Body of pancreas (tissue), 4 donors: ENCODE measurements at regions not wholly inside any gene's neighbourhood (a gene's known extent, or its start where the extent isn't known, plus 50 kb on each side); places are given as distances from the start of the nearest gene placed in this dataset.

ENCODE experiments used
- ATAC-seq: fragments of 150-250 bp; one replicate; pipeline ENCODE4 v1.9.1; 2016
- DNase-seq, 4 donors: peaks; one replicate each; pipeline ENCODE4 v3.0.0-alpha.2; 2019
- H3K27ac ChIP-seq, 4 donors: fragments of 200-600 bp; sonication (generic); 1 replicate in 3 of 4; 2 replicates in 1 of 4; pipeline versions ENCODE4 v1.5.1 to v1.6.1; 2016 to 2019; ENCODE audit warnings: mild to moderate bottlenecking in 1 of 4, mixed read lengths in 1 of 4, moderate library complexity in 1 of 4
- H3K27me3 ChIP-seq, 2 donors: fragments of 200-600 bp; sonication (generic); one replicate each; pipeline ENCODE4 v1.6.0; 2016; ENCODE audit warnings: mild to moderate bottlenecking in 1 of 2
- H3K36me3 ChIP-seq, 2 donors: fragments of 200-600 bp; sonication (generic); replicated peaks in 1 of 2; 2 replicates each; pipeline ENCODE4 v1.5.1; 2016; ENCODE audit warnings: low read depth in 2 of 2; ENCODE audit not compliant: insufficient read depth in 1 of 2
- H3K4me1 ChIP-seq: fragments of 200-600 bp; sonication (generic); one replicate; pipeline ENCODE4 v1.6.0; 2016
- H3K4me3 ChIP-seq, 2 donors: fragments of 200-600 bp; sonication (generic); 1 replicate in 1 of 2; 2 replicates in 1 of 2; pipeline ENCODE4 v1.5.1; 2016 to 2019
- H3K9me3 ChIP-seq, 3 donors: fragments of 200-600 bp; sonication (generic); 1 replicate in 2 of 3; 2 replicates in 1 of 3; pipeline ENCODE4 v1.5.1; 2016
- CTCF ChIP-seq, 7 experiments: fragments of 450-650 bp in 4 of 7; fragments of 200-600 bp in 3 of 7; sonication (generic) in 3 of 7; IDR thresholded peaks; one replicate each; pipeline ENCODE4 v1.5.1; 2016 to 2019; ENCODE audit warnings: antibody characterized with exemption in 7 of 7
- POLR2A ChIP-seq, 3 donors: fragments of 450-650 bp; IDR thresholded peaks; one replicate each; pipeline ENCODE4 v1.6.1; 2016; ENCODE audit warnings: antibody characterized with exemption in 3 of 3, mild to moderate bottlenecking in 2 of 3
- WGBS, 2 donors: methylation state at CpG; one replicate each; pipeline ENCODE4 v1.1.5; 2017; 5-methylcytosine and 5-hydroxymethylcytosine counted together
- intact Hi-C: fragments of 100-400 bp; cut with DNase I; formaldehyde crosslinking; loops from one replicate; pipeline ENCODE4 v1.15.1; 2023

GRCh38 chr3:157922614-157923013, 183.6 kb downstream of the SHOX2 start:
- ATAC-seq (no peak), DNase-seq (no peak)
- intact Hi-C loops: no loop called here
- Histone ChIP-seq H3K4me1 (no peaks in the 10 kb centered on the region), H3K27ac (no peak overlapping the region), H3K4me3 (no peak overlapping the region), H3K27me3 (no peaks in the 10 kb centered on the region), H3K9me3 (no peaks in the 10 kb centered on the region), H3K36me3 (no peaks in the 10 kb centered on the region)
- no peak for TF ChIP-seq CTCF (IDR thresholded peaks at IDR 0.05)
- no peak for TF ChIP-seq POLR2A (IDR thresholded peaks at IDR 0.05)
- WGBS, 2 donors: 87 to 89% methylated on average over 1 of the region's 1 CpG

DNA sequence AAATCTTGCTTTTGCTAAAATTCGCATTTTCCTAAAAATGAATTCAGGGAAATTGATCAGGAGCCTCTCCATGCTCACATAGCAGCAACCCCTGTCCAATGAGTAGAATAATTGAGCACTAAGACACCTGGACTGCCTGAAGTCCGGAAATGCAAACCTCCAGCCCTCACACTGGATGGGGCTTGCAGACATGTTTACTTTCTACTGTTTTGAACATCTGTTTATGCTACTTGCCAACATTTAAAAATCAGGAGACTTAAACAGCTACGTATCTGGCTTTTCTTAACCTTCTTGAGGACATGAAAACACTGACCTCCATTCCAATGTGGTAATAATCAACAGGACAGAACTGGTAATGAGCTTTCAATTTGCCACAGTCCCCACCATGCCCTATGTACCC, 184.4 kb downstream of the SHOX2 start:
- WGBS, 2 donors: 48 to 52% methylated on average over 3 of the region's 3 CpGs
- H3K4me3 ChIP-seq: no peak overlapping the region
- ATAC-seq (no peak), DNase-seq (no peak)
- H3K27ac ChIP-seq: no peak overlapping the region
- no peak for TF ChIP-seq POLR2A (IDR thresholded peaks at IDR 0.05)
- no peak for TF ChIP-seq CTCF (IDR thresholded peaks at IDR 0.05)
- no peaks in the 10 kb centered on the region for H3K9me3 ChIP-seq
- intact Hi-C loops: no loop called here
- no peaks in the 10 kb centered on the region for H3K27me3 ChIP-seq
- no peaks in the 10 kb centered on the region for H3K4me1 ChIP-seq
- H3K36me3 ChIP-seq: no peaks in the 10 kb centered on the region

GRCh38 chr3:157920822-157921700, 185.2 kb downstream of the SHOX2 start:
- no peak overlapping the region for H3K4me3 ChIP-seq
- no peaks in the 10 kb centered on the region for H3K9me3 ChIP-seq
- ATAC-seq (no peak), DNase-seq (peak in 1 of 4 donors; percentile 5)
- WGBS, 2 donors: 72 to 81% methylated on average over 19 of the region's 19 CpGs
- intact Hi-C loops: no loop called here
- H3K27me3 ChIP-seq: no peaks in the 10 kb centered on the region
- H3K4me1 ChIP-seq: no peaks in the 10 kb centered on the region
- no peak overlapping the region for H3K27ac ChIP-seq
- TF ChIP-seq POLR2A (IDR thresholded peaks at IDR 0.05) (no peak), CTCF (IDR thresholded peaks at IDR 0.05) (no peak)
- H3K36me3 ChIP-seq: no peaks in the 10 kb centered on the region

- Histone ChIP-seq H3K36me3 (no peaks in the 10 kb centered on the region), H3K9me3 (no peaks in the 10 kb centered on the region), H3K4me1 (no peaks in the 10 kb centered on the region), H3K4me3 (no peak overlapping the region), H3K27ac (no peak overlapping the region), H3K27me3 (no peaks in the 10 kb centered on the region)
- intact Hi-C loops: no loop called here
- no peak for ATAC-seq
- WGBS, 2 donors: 63 to 71% methylated on average over 2 of the region's 2 CpGs
- TF ChIP-seq POLR2A (IDR thresholded peaks at IDR 0.05) (no peak), CTCF (IDR thresholded peaks at IDR 0.05) (no peak)
- no peak for DNase-seq
Observed at GRCh38 chr3:157919319-157919887, 186.8 kb downstream of the SHOX2 start.
